T-cell (primary cell): ENCODE measurements at regions not wholly inside any gene's neighbourhood (a gene's known extent, or its start where the extent isn't known, plus 50 kb on each side); places are given as distances from the start of the nearest gene placed in this dataset.

Experiments
- ATAC-seq, 4 experiments: fragments of 200-7000 bp in 3 of 4; fragments of 150-1000 bp in 1 of 4; cut with Tn5 transposase; replicated peaks in 1 of 4; 1 replicate in 3 of 4; 2 replicates in 1 of 4; pipeline ENCODE4 v1.10.0; 2021; ENCODE audit warnings: moderate library complexity in 3 of 4, mild to moderate bottlenecking in 2 of 4, moderate number of reproducible peaks in 1 of 4
- CTCF ChIA-PET, 2 donors: fragments of 300-600 bp; sonication (Branson Sonifier 250); formaldehyde crosslinking; loops; one replicate each; lab custom pipeline; 2022; ENCODE audit warnings: antibody characterized with exemption in 2 of 2; lab: Charles Lee
- POLR2A ChIA-PET, 2 donors: fragments of 300-600 bp; sonication (Branson Sonifier 250); formaldehyde crosslinking; loops; one replicate each; lab custom pipeline; 2022; ENCODE audit warnings: antibody characterized with exemption in 2 of 2; lab: Charles Lee
- DNase-seq, 35 experiments: peaks; one replicate each; pipeline versions ENCODE4 v3.0.0 to v3.0.0-alpha.2; 2013 to 2023
- H3K27ac ChIP-seq: one replicate; pipeline ENCODE4 v1.5.1; 2013; ENCODE audit warnings: low read length
- H3K27me3 ChIP-seq, 2 experiments: replicated peaks in 1 of 2; 1 replicate in 1 of 2; 2 replicates in 1 of 2; pipeline versions ENCODE4 v1.6.1 to v1.7.0; 2013; ENCODE audit warnings: low read length in 1 of 2, mixed read lengths in 1 of 2; ENCODE audit not compliant: control insufficient read depth in 2 of 2, insufficient read depth in 2 of 2; ENCODE audit errors: extremely low read depth in 1 of 2
- H3K36me3 ChIP-seq, 2 donors: 1 replicate in 1 of 2; 2 replicates in 1 of 2; pipeline versions ENCODE4 v1.6.1 to v1.7.0; 2013; ENCODE audit warnings: low read length in 1 of 2; ENCODE audit not compliant: control insufficient read depth in 2 of 2, insufficient read depth in 1 of 2; ENCODE audit errors: extremely low read depth in 1 of 2
- H3K4me1 ChIP-seq, 2 experiments: 1 replicate in 1 of 2; 2 replicates in 1 of 2; pipeline versions ENCODE4 v1.6.1 to v1.7.0; 2013; ENCODE audit warnings: low read length in 2 of 2, mixed read lengths in 1 of 2; ENCODE audit not compliant: insufficient read depth in 2 of 2, control insufficient read depth in 1 of 2; ENCODE audit errors: extremely low read depth in 1 of 2
- H3K4me3 ChIP-seq, 2 donors: 1 replicate in 1 of 2; 2 replicates in 1 of 2; pipeline versions ENCODE4 v1.5.1 to v1.7.0; 2013; ENCODE audit warnings: mild to moderate bottlenecking in 2 of 2, low read length in 1 of 2, moderate library complexity in 1 of 2; ENCODE audit not compliant: control insufficient read depth in 1 of 2; ENCODE audit errors: extremely low read depth in 1 of 2
- H3K9me3 ChIP-seq: 2 replicates; pipeline ENCODE4 v1.7.0; 2013
- H3K27ac Mint-ChIP-seq, 2 donors: one replicate each; pipeline ENCODE4 v1.8.0; 2020 to 2021; ENCODE audit warnings: mild to moderate bottlenecking in 2 of 2, mixed read lengths in 2 of 2
- H3K27me3 Mint-ChIP-seq, 2 donors: one replicate each; pipeline ENCODE4 v1.8.0; 2021 to 2022; ENCODE audit warnings: mixed read lengths in 2 of 2
- H3K36me3 Mint-ChIP-seq: one replicate; pipeline ENCODE4 v1.8.0; 2021; ENCODE audit warnings: mixed read lengths
- H3K4me1 Mint-ChIP-seq, 3 donors: one replicate each; pipeline ENCODE4 v1.8.0; 2020 to 2022; ENCODE audit warnings: mixed read lengths in 3 of 3, mild to moderate bottlenecking in 1 of 3
- H3K4me3 Mint-ChIP-seq, 3 donors: one replicate each; pipeline ENCODE4 v1.8.0; 2020 to 2022; ENCODE audit warnings: mild to moderate bottlenecking in 3 of 3, mixed read lengths in 3 of 3, moderate library complexity in 3 of 3
- H3K9me3 Mint-ChIP-seq, 3 donors: one replicate each; pipeline ENCODE4 v1.8.0; 2020 to 2022; ENCODE audit warnings: mixed read lengths in 3 of 3
- WGBS: methylation state at CpG from one replicate; pipeline ENCODE4 v1.1.5; 2013; ENCODE audit warnings: missing lambda C conversion rate; ENCODE audit not compliant: insufficient coverage; 5-methylcytosine and 5-hydroxymethylcytosine counted together

- Mint-ChIP-seq H3K27me3 (peaks cover 0 to 12% of the 10 kb centered on the region in 2 donors), H3K36me3 (no peaks in the 10 kb centered on the region), H3K9me3 (peaks cover 0 to 6% (median 4%) of the 10 kb centered on the region in 3 donors), H3K4me1 (no peaks in the 10 kb centered on the region), H3K27ac (no peak overlapping the region), H3K4me3 (no peak overlapping the region)
- Histone ChIP-seq H3K27me3 (no peaks in the 10 kb centered on the region), H3K27ac (no peak overlapping the region), H3K9me3 (no peaks in the 10 kb centered on the region), H3K4me1 (no peaks in the 10 kb centered on the region), H3K36me3 (no peaks in the 10 kb centered on the region), H3K4me3 (no peak overlapping the region)
- DNase-seq (no peak), ATAC-seq (no peak)
- 30% methylated on average over 2 of the region's 3 CpGs for WGBS
- ChIA-PET CTCF (no interaction called here), POLR2A (no interaction called here)
Measured at GRCh38 chr15:26235864-26236263, 372.7 kb upstream of the ATP10A start.

- ChIA-PET CTCF (no interaction called here), POLR2A (no interaction called here)
- 47% methylated on average over 9 of the region's 15 CpGs for WGBS
- H3K4me1 ChIP-seq, result no peaks in the 10 kb centered on the region
- Mint-ChIP-seq H3K27ac (no peak overlapping the region), H3K9me3 (peaks cover 0 to 6% (median 4%) of the 10 kb centered on the region in 3 donors), H3K4me3 (no peak overlapping the region), H3K27me3 (peaks cover 0 to 12% of the 10 kb centered on the region in 2 donors), H3K4me1 (no peaks in the 10 kb centered on the region), H3K36me3 (no peaks in the 10 kb centered on the region)
- H3K4me3 ChIP-seq, result no peak overlapping the region
- H3K27me3 ChIP-seq, result no peaks in the 10 kb centered on the region
- DNase-seq (no peak), ATAC-seq (no peak)
- H3K9me3 ChIP-seq, result no peaks in the 10 kb centered on the region
- H3K27ac ChIP-seq, result no peak overlapping the region
- no peaks in the 10 kb centered on the region for H3K36me3 ChIP-seq
Measured at GRCh38 chr15:26234976-26235767, 372.0 kb upstream of the ATP10A start.

- H3K9me3 ChIP-seq, result no peaks in the 10 kb centered on the region
- Mint-ChIP-seq H3K27ac (no peak overlapping the region), H3K4me1 (no peaks in the 10 kb centered on the region), H3K9me3 (peaks cover 3 to 10% (median 6%) of the 10 kb centered on the region in 3 donors), H3K36me3 (no peaks in the 10 kb centered on the region), H3K4me3 (no peak overlapping the region), H3K27me3 (peaks cover 0 to 12% of the 10 kb centered on the region in 2 donors)
- ATAC-seq, result no peak
- H3K4me1 ChIP-seq, result no peaks in the 10 kb centered on the region
- no peak for DNase-seq
- H3K27me3 ChIP-seq, result no peaks in the 10 kb centered on the region
- no peaks in the 10 kb centered on the region for H3K36me3 ChIP-seq
- ChIA-PET POLR2A (no interaction called here), CTCF (no interaction called here)
- no peak overlapping the region for H3K27ac ChIP-seq
- H3K4me3 ChIP-seq, result no peak overlapping the region
Measured at GRCh38 chr15:26232691-26233090, 369.6 kb upstream of the ATP10A start.

GRCh38 chr15:26231096-26231495 lies 368.0 kb upstream of the ATP10A start:
- Mint-ChIP-seq H3K9me3 (peaks cover 9 to 19% (median 15%) of the 10 kb centered on the region in 3 donors), H3K27me3 (peaks cover 0 to 15% of the 10 kb centered on the region in 2 donors), H3K4me1 (no peaks in the 10 kb centered on the region), H3K4me3 (no peak overlapping the region), H3K27ac (no peak overlapping the region), H3K36me3 (no peaks in the 10 kb centered on the region)
- H3K4me1 ChIP-seq, result no peaks in the 10 kb centered on the region
- no CpG with 5 or more reads among the region's 6 CpGs for WGBS
- POLR2A ChIA-PET, result no interaction called here
- no peak overlapping the region for H3K27ac ChIP-seq
- no peak for ATAC-seq
- H3K4me3 ChIP-seq, result no peak overlapping the region
- CTCF ChIA-PET, result no interaction called here
- no peaks in the 10 kb centered on the region for H3K9me3 ChIP-seq
- no peak for DNase-seq
- peaks cover 0 to 2% of the 10 kb centered on the region in 2 experiments for H3K27me3 ChIP-seq
- no peaks in the 10 kb centered on the region for H3K36me3 ChIP-seq

- ChIA-PET POLR2A (no interaction called here), CTCF (no interaction called here)
- no peaks in the 10 kb centered on the region for H3K4me1 ChIP-seq
- no peak for DNase-seq
- Mint-ChIP-seq H3K4me3 (no peak overlapping the region), H3K27ac (no peak overlapping the region), H3K4me1 (no peaks in the 10 kb centered on the region), H3K9me3 (peaks cover 9 to 15% (median 9%) of the 10 kb centered on the region in 3 donors), H3K27me3 (peaks cover 3% of the 10 kb centered on the region in 2 donors), H3K36me3 (no peaks in the 10 kb centered on the region)
- H3K27me3 ChIP-seq, result peaks cover 0 to 2% of the 10 kb centered on the region in 2 experiments
- 83% methylated on average over 1 of the region's 2 CpGs for WGBS
- H3K27ac ChIP-seq, result no peak overlapping the region
- ATAC-seq, result no peak
- H3K9me3 ChIP-seq, result no peaks in the 10 kb centered on the region
- H3K4me3 ChIP-seq, result no peak overlapping the region
- no peaks in the 10 kb centered on the region for H3K36me3 ChIP-seq
Measured at GRCh38 chr15:26224266-26224665, 361.1 kb upstream of the ATP10A start.

- Histone ChIP-seq H3K27me3 (peaks cover 0 to 2% of the 10 kb centered on the region in 2 experiments), H3K27ac (no peak overlapping the region), H3K4me1 (no peaks in the 10 kb centered on the region), H3K4me3 (no peak overlapping the region), H3K9me3 (no peaks in the 10 kb centered on the region), H3K36me3 (no peaks in the 10 kb centered on the region)
- Mint-ChIP-seq H3K4me3 (no peak overlapping the region), H3K4me1 (no peaks in the 10 kb centered on the region), H3K9me3 (peaks cover 9 to 15% (median 9%) of the 10 kb centered on the region in 3 donors), H3K36me3 (no peaks in the 10 kb centered on the region), H3K27me3 (peaks cover 3% of the 10 kb centered on the region in 2 donors), H3K27ac (no peak overlapping the region)
- no CpG with 5 or more reads among the region's 2 CpGs for WGBS
- POLR2A ChIA-PET, result no interaction called here
- DNase-seq (no peak), ATAC-seq (no peak)
- CTCF ChIA-PET, result no interaction called here
Measured at GRCh38 chr15:26223720-26224119, 360.6 kb upstream of the ATP10A start.
